ENCODE measurements at regions not wholly inside any gene's neighbourhood (a gene's known extent, or its start where the extent isn't known, plus 50 kb on each side); places are given as distances from the start of the nearest gene placed in this dataset.
A peak's percentile ranks its signal among the peaks of the same experiment; 100 is the strongest.

GRCh38 chr5:116813356-116813755, 238.7 kb upstream of the SEMA6A start:
- no peaks in the 10 kb centered on the region for H3K4me1 ChIP-seq (ENCODE audit: control insufficient read depth in 5 of 5, insufficient read depth in 5 of 5, low read length in 5 of 5)
- no peak overlapping the region for H3K4me3 ChIP-seq
- DNase-seq = no peak
- no peaks in the 10 kb centered on the region for H3K9me3 ChIP-seq (ENCODE audit: control insufficient read depth in 4 of 4, insufficient read depth in 3 of 4, low read length in 3 of 4)
- H3K36me3 ChIP-seq (ENCODE audit: control insufficient read depth in 4 of 4, insufficient read depth in 4 of 4, low read length in 4 of 4) = no peaks in the 10 kb centered on the region
- H3K27me3 ChIP-seq (ENCODE audit: control insufficient read depth in 3 of 3, insufficient read depth in 3 of 3, low read length in 2 of 3) = no peaks in the 10 kb centered on the region
- no peak for TF ChIP-seq CTCF (IDR thresholded peaks at IDR 0.05; ENCODE audit: control extremely low read depth, extremely low read depth)
- ATAC-seq (ENCODE audit: insufficient read depth, low FRiP score) = no peak
- no peak overlapping the region for H3K9ac ChIP-seq (ENCODE audit: insufficient read depth in 1 of 2, low read length in 2 of 2)
- WGBS, 2 donors = 93 to 94% methylated on average over 2 of the region's 2 CpGs
- H3K27ac ChIP-seq (ENCODE audit: low read depth in 1 of 2, low read length in 1 of 2) = no peak overlapping the region

GRCh38 chr5:116810951-116811350, 236.3 kb upstream of the SEMA6A start:
- ATAC-seq (ENCODE audit: insufficient read depth, low FRiP score) (no peak), DNase-seq (no peak)
- Histone ChIP-seq H3K27me3 (ENCODE audit: control insufficient read depth in 3 of 3, insufficient read depth in 3 of 3, low read length in 2 of 3) (no peaks in the 10 kb centered on the region), H3K36me3 (ENCODE audit: control insufficient read depth in 4 of 4, insufficient read depth in 4 of 4, low read length in 4 of 4) (no peaks in the 10 kb centered on the region), H3K27ac (ENCODE audit: low read depth in 1 of 2, low read length in 1 of 2) (no peak overlapping the region), H3K4me1 (ENCODE audit: control insufficient read depth in 5 of 5, insufficient read depth in 5 of 5, low read length in 5 of 5) (peaks cover 0 to 6% (median 0%) of the 10 kb centered on the region in 5 donors), H3K4me3 (no peak overlapping the region), H3K9me3 (ENCODE audit: control insufficient read depth in 4 of 4, insufficient read depth in 3 of 4, low read length in 3 of 4) (no peaks in the 10 kb centered on the region), H3K9ac (ENCODE audit: insufficient read depth in 1 of 2, low read length in 2 of 2) (no peak overlapping the region)
- TF ChIP-seq CTCF (IDR thresholded peaks at IDR 0.05; ENCODE audit: control extremely low read depth, extremely low read depth) = no peak
- 81% methylated on average over 2 of the region's 2 CpGs for WGBS, 2 donors

GRCh38 chr5:116806836-116807235, 232.2 kb upstream of the SEMA6A start:
- peak overlapping the region in 1 of 2 donors; percentile 34 for H3K9ac ChIP-seq (ENCODE audit: insufficient read depth in 1 of 2, low read length in 2 of 2)
- 78 to 83% methylated on average over 3 of the region's 3 CpGs for WGBS, 2 donors
- DNase-seq = peak in 2 of 3 donors; percentile 53

More at GRCh38 chr5:116806836-116807235, 232.2 kb upstream of the SEMA6A start:
- peaks cover 0 to 6% (median 0%) of the 10 kb centered on the region in 5 donors for H3K4me1 ChIP-seq (ENCODE audit: control insufficient read depth in 5 of 5, insufficient read depth in 5 of 5, low read length in 5 of 5)
- H3K27me3 ChIP-seq (ENCODE audit: control insufficient read depth in 3 of 3, insufficient read depth in 3 of 3, low read length in 2 of 3) = no peaks in the 10 kb centered on the region
- no peak overlapping the region for H3K4me3 ChIP-seq
- TF ChIP-seq CTCF (IDR thresholded peaks at IDR 0.05; ENCODE audit: control extremely low read depth, extremely low read depth) = no peak
- H3K9me3 ChIP-seq (ENCODE audit: control insufficient read depth in 4 of 4, insufficient read depth in 3 of 4, low read length in 3 of 4) = no peaks in the 10 kb centered on the region
- ATAC-seq (ENCODE audit: insufficient read depth, low FRiP score) = no peak
- no peaks in the 10 kb centered on the region for H3K36me3 ChIP-seq (ENCODE audit: control insufficient read depth in 4 of 4, insufficient read depth in 4 of 4, low read length in 4 of 4)
- no peak overlapping the region for H3K27ac ChIP-seq (ENCODE audit: low read depth in 1 of 2, low read length in 1 of 2)
